HepG2 (cell line): ENCODE measurements at regions not wholly inside any gene's neighbourhood (a gene's known extent, or its start where the extent isn't known, plus 50 kb on each side); places are given as distances from the start of the nearest gene placed in this dataset.
A peak's percentile ranks its signal among the peaks of the same experiment; 100 is the strongest.

Experiments
- BRD4 ChIP-seq: sonication (generic); formaldehyde crosslinking; IDR thresholded peaks from 2 replicates; pipeline ENCODE4 v1.4.0; 2020; ENCODE audit warnings: missing genetic modification reagents
- CBX5 ChIP-seq: sonication (generic); formaldehyde crosslinking; IDR thresholded peaks from 2 replicates; pipeline ENCODE4 v1.4.0; 2020; ENCODE audit warnings: missing genetic modification reagents, borderline replicate concordance
- CCAR2 ChIP-seq: fragments of 200-400 bp; formaldehyde crosslinking; optimal IDR thresholded peaks from 2 replicates; pipeline ENCODE3; 2018; ENCODE audit warnings: low read depth, mild to moderate bottlenecking, low read length, moderate library complexity
- CCDC6 ChIP-seq: sonication (generic); formaldehyde crosslinking; IDR thresholded peaks from 2 replicates; pipeline ENCODE4 v1.8.1; 2022; ENCODE audit warnings: mild to moderate bottlenecking, missing genetic modification reagents, moderate library complexity
- MYC ChIP-seq: sonication (generic); formaldehyde crosslinking; IDR thresholded peaks from 2 replicates; pipeline ENCODE4 v1.9.0; 2021; ENCODE audit warnings: missing genetic modification reagents, borderline replicate concordance
- NFYB ChIP-seq: sonication (generic); formaldehyde crosslinking; IDR thresholded peaks from 2 replicates; pipeline ENCODE4 v1.4.0; 2020; ENCODE audit warnings: missing genetic modification reagents
- NR1H2 ChIP-seq: sonication (generic); formaldehyde crosslinking; IDR thresholded peaks from 2 replicates; pipeline ENCODE4 v1.8.1; 2022; ENCODE audit warnings: low read depth, missing genetic modification reagents, borderline replicate concordance
- PPARG ChIP-seq: conservative IDR thresholded peaks from 2 replicates; pipeline ENCODE4 v1.6.1; 2016; ENCODE audit warnings: missing biosample characterization, missing genetic modification reagents
- PRMT3 ChIP-seq: sonication (generic); formaldehyde crosslinking; IDR thresholded peaks from 2 replicates; pipeline ENCODE4 v1.8.1; 2022; ENCODE audit warnings: low read depth, mild to moderate bottlenecking, moderate library complexity, missing genetic modification reagents, borderline replicate concordance
- RAD21 ChIP-seq: fragments of 450-650 bp; formaldehyde crosslinking; IDR thresholded peaks from 2 replicates; pipeline ENCODE4 v1.5.0; 2020; ENCODE audit warnings: mild to moderate bottlenecking
- RFX5 ChIP-seq: IDR thresholded peaks from 2 replicates; pipeline ENCODE4 v1.6.1; 2011; ENCODE audit warnings: low read depth, low read length, improper control_type of control experiment
- SMARCC2 ChIP-seq: fragments of 450-650 bp; IDR thresholded peaks from 2 replicates; pipeline ENCODE4 v1.6.1; 2017; ENCODE audit warnings: antibody characterized with exemption, mild to moderate bottlenecking
- SOX13 ChIP-seq, 3 experiments: fragments of 450-650 bp in 1 of 3; sonication (generic) in 1 of 3; formaldehyde crosslinking in 1 of 3; IDR thresholded peaks in 2 of 3; conservative IDR thresholded peaks in 1 of 3; 2 replicates each; pipeline versions ENCODE4 v1.5.0 to v1.6.1; 2016 to 2020; ENCODE audit warnings: antibody characterized with exemption in 1 of 3, mild to moderate bottlenecking in 1 of 3, missing compliant biosample characterization in 1 of 3, missing genetic modification reagents in 1 of 3, moderate library complexity in 1 of 3
- SOX5 ChIP-seq: IDR thresholded peaks from 2 replicates; pipeline ENCODE4 v1.6.1; 2016; ENCODE audit warnings: borderline replicate concordance
- SP1 ChIP-seq, 2 experiments: fragments of 450-650 bp in 1 of 2; sonication (generic) in 1 of 2; formaldehyde crosslinking in 1 of 2; IDR thresholded peaks; 2 replicates each; pipeline versions ENCODE4 v1.4.0 to v1.6.1; 2016 to 2020; ENCODE audit warnings: missing genetic modification reagents in 1 of 2
- TAF15 ChIP-seq: fragments of 200-400 bp; formaldehyde crosslinking; IDR thresholded peaks from one replicate; pipeline ENCODE4 v1.6.1; 2018; ENCODE audit warnings: mild to moderate bottlenecking, low read depth, low read length; ENCODE audit not compliant: poor library complexity, severe bottlenecking
- TARDBP ChIP-seq: sonication (generic); formaldehyde crosslinking; IDR thresholded peaks from 2 replicates; pipeline ENCODE4 v1.8.0; 2022; ENCODE audit warnings: mild to moderate bottlenecking, missing genetic modification reagents
- ZBED4 ChIP-seq: sonication (generic); formaldehyde crosslinking; IDR thresholded peaks from 2 replicates; pipeline ENCODE4 v1.4.0; 2020; ENCODE audit warnings: missing genetic modification reagents, borderline replicate concordance
- ZBTB33 ChIP-seq: sonication (generic); formaldehyde crosslinking; IDR thresholded peaks from 2 replicates; pipeline ENCODE4 v1.4.0; 2020; ENCODE audit warnings: missing genetic modification reagents
- ZFP36L2 ChIP-seq: sonication (generic); formaldehyde crosslinking; IDR thresholded peaks from 2 replicates; pipeline ENCODE4 v1.4.0; 2020; ENCODE audit warnings: missing genetic modification reagents
- ZNF124 ChIP-seq: sonication (generic); formaldehyde crosslinking; IDR thresholded peaks from 2 replicates; pipeline ENCODE4 v1.4.0; 2020; ENCODE audit warnings: missing genetic modification reagents
- ZNF224 ChIP-seq: sonication (generic); formaldehyde crosslinking; IDR thresholded peaks from 2 replicates; pipeline ENCODE4 v1.5.0; 2020; ENCODE audit warnings: mild to moderate bottlenecking, missing genetic modification reagents
- ZNF550 ChIP-seq: sonication (generic); formaldehyde crosslinking; IDR thresholded peaks from 2 replicates; pipeline ENCODE4 v1.4.0; 2020; ENCODE audit warnings: mild to moderate bottlenecking, missing genetic modification reagents, borderline replicate concordance
- ZNF879 ChIP-seq: sonication (generic); formaldehyde crosslinking; IDR thresholded peaks from 2 replicates; pipeline ENCODE4 v1.8.1; 2023; ENCODE audit warnings: missing genetic modification reagents
- ZNF883 ChIP-seq: sonication (generic); formaldehyde crosslinking; IDR thresholded peaks from 2 replicates; pipeline ENCODE4 v1.5.1; 2020; ENCODE audit warnings: mild to moderate bottlenecking, missing genetic modification reagents; ENCODE audit errors: not compliant biosample characterization
- TF ChIP-seq, protein P1 (sequence below): IDR thresholded peaks from 2 replicates; pipeline ENCODE4 v1.6.1; 2016; ENCODE audit warnings: low read depth, borderline replicate concordance

DNA sequence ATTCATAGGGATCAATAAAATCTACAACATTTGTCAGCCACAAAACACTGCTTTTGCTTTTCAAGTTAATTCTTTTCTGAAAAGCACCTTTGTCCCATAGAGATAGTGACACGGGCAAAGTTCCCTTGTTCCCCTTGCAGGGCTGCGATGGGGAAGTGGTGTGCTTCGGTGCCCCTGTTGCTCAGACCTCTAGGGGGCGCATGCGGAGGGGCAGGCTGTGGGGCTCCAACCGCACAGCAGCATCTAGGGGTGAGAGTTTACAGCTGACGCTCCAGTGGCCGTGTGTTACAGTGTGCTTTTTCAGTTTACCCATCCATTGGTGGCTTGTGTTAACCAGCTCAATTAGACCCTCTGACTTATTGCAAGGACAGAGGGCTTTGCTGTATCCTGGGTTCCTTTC lies 1432.2 kb upstream of the ACVR2A start (continued):
- TF ChIP-seq ZNF879 (no peak), ZNF124 (CRISPR knock-in tag) (peak; percentile 82), ZNF883 (CRISPR knock-in tag) (no peak), ZNF224 (CRISPR knock-in tag) (no peak), BRD4 (no peak), ZFP36L2 (CRISPR knock-in tag) (no peak), RFX5 (peak; percentile 49; the same call in 1 of the 2 replicates), MYC (CRISPR knock-in tag) (peak; percentile 25; the same call in 1 of the 2 replicates), PPARG (CRISPR knock-in tag) (peak; percentile 90), TAF15 (no peak), TARDBP (0 out of 2 replicates have a peak, but pooled peaks have one; percentile 25), ZBTB33 (CRISPR knock-in tag) (no peak), CCAR2 (no peak), ZBED4 (CRISPR knock-in tag) (0 out of 2 replicates have a peak, but pooled peaks have one; percentile 24), PRMT3 (CRISPR knock-in tag) (no peak), SP1 (IDR thresholded peaks at IDR 0.05) (no peak), SP1 (CRISPR knock-in tag; IDR thresholded peaks at IDR 0.05) (no peak), SMARCC2 (no peak), RAD21 (CRISPR knock-in tag) (peak; percentile 51; the same call in 1 of the 2 replicates), CCDC6 (CRISPR knock-in tag) (peak; percentile 28; the same call in 1 of the 2 replicates), CBX5 (CRISPR knock-in tag) (0 out of 2 replicates have a peak, but pooled peaks have one; percentile 22), ZNF550 (no peak), NR1H2 (CRISPR knock-in tag) (no peak), SOX13 (IDR thresholded peaks at IDR 0.05) (no peak), SOX13 (CRISPR knock-in tag; conservative IDR thresholded peaks at IDR 0.05 in 1 of 2, IDR thresholded peaks at IDR 0.05 in 1 of 2) (0 out of 4 replicates have a peak, but pooled peaks of 1 of the 2 experiments have one; percentile 25), SOX5 (CRISPR knock-in tag) (0 out of 2 replicates have a peak, but pooled peaks have one; percentile 23), NFYB (CRISPR knock-in tag) (no peak)
- TF ChIP-seq, protein P1, sequence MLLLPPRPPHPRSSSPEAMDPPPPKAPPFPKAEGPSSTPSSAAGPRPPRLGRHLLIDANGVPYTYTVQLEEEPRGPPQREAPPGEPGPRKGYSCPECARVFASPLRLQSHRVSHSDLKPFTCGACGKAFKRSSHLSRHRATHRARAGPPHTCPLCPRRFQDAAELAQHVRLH (CRISPR knock-in tag), result peak; percentile 28; the same call in 1 of the 2 replicates
